GM12892 (cell line): ENCODE measurements at regions not wholly inside any gene's neighbourhood (a gene's known extent, or its start where the extent isn't known, plus 50 kb on each side); places are given as distances from the start of the nearest gene placed in this dataset.

Experiments used
- POLR2A ChIP-seq: IDR thresholded peaks from 2 replicates; pipeline ENCODE4 v1.6.1; 2011; ENCODE audit warnings: low read depth, low read length, control low read depth
- POLR2AphosphoS5 ChIP-seq: IDR thresholded peaks from 2 replicates; pipeline ENCODE4 v1.6.1; 2011; ENCODE audit warnings: low read depth, low read length, control low read depth
- TAF1 ChIP-seq: IDR thresholded peaks from 2 replicates; pipeline ENCODE4 v1.6.1; 2011; ENCODE audit warnings: low read depth, mild to moderate bottlenecking, control low read depth, low read length, borderline replicate concordance

- TF ChIP-seq POLR2A (no peak), POLR2AphosphoS5 (no peak), TAF1 (no peak)
These were observed 639.2 kb downstream of the TLL1 start for GRCh38 chr4:166512267-166512666.
